ENCODE measurements at regions not wholly inside any gene's neighbourhood (a gene's known extent, or its start where the extent isn't known, plus 50 kb on each side); places are given as distances from the start of the nearest gene placed in this dataset.

GRCh38 chr12:69022674-69023073, 89.7 kb upstream of the CPM start:
- TF ChIP-seq CTCF (IDR thresholded peaks at IDR 0.05; ENCODE audit: insufficient read depth, low read depth, low read length) (no peak), EZH2 (IDR thresholded peaks at IDR 0.05; ENCODE audit: insufficient read depth, low read length) (no peak)
